ENCODE measurements at regions not wholly inside any gene's neighbourhood (a gene's known extent, or its start where the extent isn't known, plus 50 kb on each side); places are given as distances from the start of the nearest gene placed in this dataset.

DNA sequence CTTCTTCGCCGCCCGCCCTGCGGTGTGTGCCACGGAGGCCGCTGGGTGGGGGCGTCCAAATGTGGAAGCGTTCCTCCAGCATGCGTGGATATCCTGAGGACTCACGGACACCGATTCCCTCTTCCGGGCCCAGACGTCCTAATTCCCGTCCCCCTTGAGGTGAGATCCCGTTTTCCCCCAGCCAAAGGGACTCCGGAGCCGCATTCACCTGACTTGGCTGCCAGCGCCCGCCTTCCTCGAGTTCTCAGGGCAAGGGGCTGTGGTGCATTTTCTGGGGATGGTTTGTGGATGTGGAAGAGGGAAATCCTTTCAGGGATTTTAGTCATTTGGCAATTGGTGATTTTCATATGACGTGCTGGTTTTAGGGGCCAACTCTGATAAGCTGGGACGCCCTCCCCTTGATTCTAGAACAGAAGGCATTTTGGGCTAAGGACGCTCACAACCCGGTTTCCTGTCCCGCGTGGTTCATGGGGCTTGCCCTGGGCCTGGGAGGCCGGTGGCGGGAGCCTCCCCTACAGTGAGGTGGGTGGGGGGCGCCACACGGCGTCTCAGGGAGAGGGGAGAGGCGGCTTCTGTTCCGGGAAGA, 165.4 kb downstream of the ACTR3B start:
- TF ChIP-seq ISL1 (CRISPR knock-in tag; IDR thresholded peaks at IDR 0.05) (no peak), ZFP30 (CRISPR knock-in tag; IDR thresholded peaks at IDR 0.05) (no peak)
- TF ChIP-seq, protein P1, sequence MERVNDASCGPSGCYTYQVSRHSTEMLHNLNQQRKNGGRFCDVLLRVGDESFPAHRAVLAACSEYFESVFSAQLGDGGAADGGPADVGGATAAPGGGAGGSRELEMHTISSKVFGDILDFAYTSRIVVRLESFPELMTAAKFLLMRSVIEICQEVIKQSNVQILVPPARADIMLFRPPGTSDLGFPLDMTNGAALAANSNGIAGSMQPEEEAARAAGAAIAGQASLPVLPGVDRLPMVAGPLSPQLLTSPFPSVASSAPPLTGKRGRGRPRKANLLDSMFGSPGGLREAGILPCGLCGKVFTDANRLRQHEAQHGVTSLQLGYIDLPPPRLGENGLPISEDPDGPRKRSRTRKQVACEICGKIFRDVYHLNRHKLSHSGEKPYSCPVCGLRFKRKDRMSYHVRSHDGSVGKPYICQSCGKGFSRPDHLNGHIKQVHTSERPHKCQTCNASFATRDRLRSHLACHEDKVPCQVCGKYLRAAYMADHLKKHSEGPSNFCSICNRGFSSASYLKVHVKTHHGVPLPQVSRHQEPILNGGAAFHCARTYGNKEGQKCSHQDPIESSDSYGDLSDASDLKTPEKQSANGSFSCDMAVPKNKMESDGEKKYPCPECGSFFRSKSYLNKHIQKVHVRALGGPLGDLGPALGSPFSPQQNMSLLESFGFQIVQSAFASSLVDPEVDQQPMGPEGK (CRISPR knock-in tag; IDR thresholded peaks at IDR 0.05; ENCODE audit: borderline replicate concordance) = no peak

Data from SK-N-SH treated with all-trans-retinoic acid at 6 μM for 48 hours (cell line).